HepG2 (cell line): ENCODE measurements at regions not wholly inside any gene's neighbourhood (a gene's known extent, or its start where the extent isn't known, plus 50 kb on each side); places are given as distances from the start of the nearest gene placed in this dataset.

Experiments
- CTCF ChIP-seq: sonication (generic); formaldehyde crosslinking; IDR thresholded peaks from 2 replicates; pipeline ENCODE4 v1.5.0; 2020; ENCODE audit warnings: mild to moderate bottlenecking, missing genetic modification reagents, moderate library complexity
- KAT8 ChIP-seq: IDR thresholded peaks from 2 replicates; pipeline ENCODE4 v1.6.1; 2016; ENCODE audit warnings: missing genetic modification reagents, missing compliant biosample characterization
- POLR2A ChIP-seq, 2 experiments: IDR thresholded peaks; 2 replicates each; pipeline ENCODE4 v1.6.1; 2011; ENCODE audit warnings: low read depth in 2 of 2, low read length in 2 of 2, mild to moderate bottlenecking in 1 of 2, moderate library complexity in 1 of 2; ENCODE audit not compliant: insufficient read depth in 1 of 2
- ZKSCAN1 ChIP-seq: fragments of 150-350 bp; IDR thresholded peaks from 2 replicates; pipeline ENCODE4 v1.6.1; 2014; ENCODE audit warnings: low read length
- ZNF564 ChIP-seq: sonication (generic); formaldehyde crosslinking; IDR thresholded peaks from 2 replicates; pipeline ENCODE4 v1.8.1; 2023; ENCODE audit warnings: mild to moderate bottlenecking, missing genetic modification reagents
- ZNF784 ChIP-seq: sonication (generic); formaldehyde crosslinking; IDR thresholded peaks from 2 replicates; pipeline ENCODE4 v1.5.1; 2020; ENCODE audit warnings: missing genetic modification reagents, mild to moderate bottlenecking, borderline replicate concordance

GRCh38 chr2:133906926-133907325 lies 338.7 kb upstream of the NCKAP5 start:
- no peak for TF ChIP-seq ZNF784 (CRISPR knock-in tag)
- no peak for TF ChIP-seq CTCF (CRISPR knock-in tag)
- TF ChIP-seq POLR2A (IDR thresholded peaks at IDR 0.05; ENCODE audit: insufficient read depth in 1 of 2, low read depth in 2 of 2, low read length in 2 of 2), result no peak
- TF ChIP-seq KAT8, result no peak
- no peak for TF ChIP-seq ZNF564 (CRISPR knock-in tag)
- no peak for TF ChIP-seq ZKSCAN1
